HCT116 (cell line): ENCODE measurements at regions not wholly inside any gene's neighbourhood (a gene's known extent, or its start where the extent isn't known, plus 50 kb on each side); places are given as distances from the start of the nearest gene placed in this dataset.

ENCODE experiments used
- MAX ChIP-seq: IDR thresholded peaks from 2 replicates; pipeline ENCODE4 v1.6.1; 2012
- POLR2AphosphoS5 ChIP-seq: IDR thresholded peaks from 2 replicates; pipeline ENCODE4 v1.6.1; 2011; ENCODE audit warnings: mild to moderate bottlenecking, low read depth, low read length, moderate library complexity
- YY1 ChIP-seq: IDR thresholded peaks from 2 replicates; pipeline ENCODE4 v1.6.1; 2011; ENCODE audit warnings: low read length, low read depth, moderate library complexity, mild to moderate bottlenecking; ENCODE audit not compliant: insufficient replicate concordance; ENCODE audit errors: extremely low read depth
- TF ChIP-seq, protein P1 (sequence below), 3 experiments: fragments of 200-600 bp in 1 of 3; sonication (generic) in 1 of 3; IDR thresholded peaks in 2 of 3; conservative IDR thresholded peaks in 1 of 3; 2 replicates each; pipeline ENCODE4 v1.5.1; 2012 to 2017; ENCODE audit warnings: low read depth in 2 of 3, low read length in 2 of 3, antibody characterized with exemption in 1 of 3, borderline replicate concordance in 1 of 3, control low read depth in 1 of 3, mild to moderate bottlenecking in 1 of 3, mixed read lengths in 1 of 3, mixed run types in 1 of 3, moderate library complexity in 1 of 3; ENCODE audit not compliant: insufficient read depth in 1 of 3

- TF ChIP-seq POLR2AphosphoS5 (no peak), YY1 (no peak), MAX (no peak)
- TF ChIP-seq, protein P1, sequence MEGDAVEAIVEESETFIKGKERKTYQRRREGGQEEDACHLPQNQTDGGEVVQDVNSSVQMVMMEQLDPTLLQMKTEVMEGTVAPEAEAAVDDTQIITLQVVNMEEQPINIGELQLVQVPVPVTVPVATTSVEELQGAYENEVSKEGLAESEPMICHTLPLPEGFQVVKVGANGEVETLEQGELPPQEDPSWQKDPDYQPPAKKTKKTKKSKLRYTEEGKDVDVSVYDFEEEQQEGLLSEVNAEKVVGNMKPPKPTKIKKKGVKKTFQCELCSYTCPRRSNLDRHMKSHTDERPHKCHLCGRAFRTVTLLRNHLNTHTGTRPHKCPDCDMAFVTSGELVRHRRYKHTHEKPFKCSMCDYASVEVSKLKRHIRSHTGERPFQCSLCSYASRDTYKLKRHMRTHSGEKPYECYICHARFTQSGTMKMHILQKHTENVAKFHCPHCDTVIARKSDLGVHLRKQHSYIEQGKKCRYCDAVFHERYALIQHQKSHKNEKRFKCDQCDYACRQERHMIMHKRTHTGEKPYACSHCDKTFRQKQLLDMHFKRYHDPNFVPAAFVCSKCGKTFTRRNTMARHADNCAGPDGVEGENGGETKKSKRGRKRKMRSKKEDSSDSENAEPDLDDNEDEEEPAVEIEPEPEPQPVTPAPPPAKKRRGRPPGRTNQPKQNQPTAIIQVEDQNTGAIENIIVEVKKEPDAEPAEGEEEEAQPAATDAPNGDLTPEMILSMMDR (IDR thresholded peaks at IDR 0.05 in 2 of 3, conservative IDR thresholded peaks at IDR 0.05 in 1 of 3; ENCODE audit: borderline replicate concordance in 1 of 3, insufficient read depth in 1 of 3, low read depth in 2 of 3, low read length in 2 of 3) = no peak
These were observed 70.5 kb upstream of the WNT11 start for GRCh38 chr11:76276781-76277155.
